WERI-Rb-1 (cell line): ENCODE measurements at regions not wholly inside any gene's neighbourhood (a gene's known extent, or its start where the extent isn't known, plus 50 kb on each side); places are given as distances from the start of the nearest gene placed in this dataset.
"Not testable (repeated sequence)": the region's sequence is repeated elsewhere in the genome, so short reads cannot be mapped to it uniquely, and the experiment has no call there.

Experiments used
- DNase-seq: peaks from one replicate; pipeline ENCODE4 v3.0.0-alpha.2; 2020
- H3K27ac ChIP-seq: fragments of 250-450 bp; sonication (Bioruptor Pico); 2 replicates; pipeline ENCODE4 v1.5.1; 2020; ENCODE audit warnings: mild to moderate bottlenecking, moderate library complexity
- H3K27me3 ChIP-seq: fragments of 250-450 bp; sonication (Bioruptor Pico); 2 replicates; pipeline ENCODE4 v1.5.1; 2021; ENCODE audit warnings: mild to moderate bottlenecking, low read depth, moderate library complexity; ENCODE audit not compliant: insufficient read depth, severe bottlenecking
- H3K36me3 ChIP-seq: fragments of 250-450 bp; sonication (Bioruptor Pico); 2 replicates; pipeline ENCODE4 v1.5.1; 2020; ENCODE audit warnings: mild to moderate bottlenecking, moderate library complexity
- H3K4me3 ChIP-seq: 2 replicates; pipeline ENCODE4 v1.5.1; 2011; ENCODE audit warnings: low read depth, mild to moderate bottlenecking, control low read depth, low read length
- H3K9me3 ChIP-seq: fragments of 250-450 bp; sonication (Bioruptor Pico); 2 replicates; pipeline ENCODE4 v1.5.1; 2021; ENCODE audit warnings: mild to moderate bottlenecking, moderate library complexity; ENCODE audit not compliant: severe bottlenecking
- CTCF ChIP-seq: IDR thresholded peaks from 2 replicates; pipeline ENCODE4 v1.5.1; 2011; ENCODE audit warnings: low read depth, mild to moderate bottlenecking, control low read depth, inconsistent platforms, low read length

- TF ChIP-seq CTCF, result no peak
- Histone ChIP-seq H3K4me3 (no peak overlapping the region), H3K27me3 (no peaks in the 10 kb centered on the region), H3K27ac (no peak overlapping the region), H3K9me3 (no peaks in the 10 kb centered on the region), H3K36me3 (no peaks in the 10 kb centered on the region)
- DNase-seq, result no peak
These were observed 860.3 kb upstream of the NDST4 start for GRCh38 chr4:115973768-115974167.

- no peaks in the 10 kb centered on the region for H3K36me3 ChIP-seq
- no peaks in the 10 kb centered on the region for H3K9me3 ChIP-seq
- H3K4me3 ChIP-seq, result no peak overlapping the region
- no peaks in the 10 kb centered on the region for H3K27me3 ChIP-seq
- H3K27ac ChIP-seq, result no peak overlapping the region
- no peak for TF ChIP-seq CTCF
- no peak for DNase-seq
These were observed 859.5 kb upstream of the NDST4 start for GRCh38 chr4:115972967-115973366.

- Histone ChIP-seq H3K27me3 (no peaks in the 10 kb centered on the region), H3K4me3 (no peak overlapping the region), H3K36me3 (no peaks in the 10 kb centered on the region), H3K27ac (no peak overlapping the region), H3K9me3 (no peaks in the 10 kb centered on the region)
- TF ChIP-seq CTCF, result no peak
- DNase-seq, result no peak
These were observed 857.4 kb upstream of the NDST4 start for GRCh38 chr4:115970859-115971258.

DNA sequence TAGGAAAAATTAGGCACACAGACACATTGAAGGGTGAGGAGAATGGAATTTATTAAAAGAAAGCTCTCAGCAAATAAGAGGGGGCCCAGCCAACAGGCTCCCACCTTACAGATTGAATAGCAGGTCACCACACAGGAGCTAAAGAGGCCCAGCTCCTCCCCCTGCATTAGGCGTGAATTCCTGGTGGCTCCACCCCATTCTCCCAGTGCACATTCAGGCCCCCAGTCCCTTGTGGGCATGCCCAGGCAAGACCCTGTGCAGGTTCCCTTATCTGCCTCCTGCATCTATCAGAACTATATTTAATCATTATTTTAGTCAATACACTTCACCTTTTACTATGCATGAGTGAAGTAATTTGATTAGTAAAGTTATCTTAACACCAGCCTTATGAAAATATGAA is 856.3 kb upstream of the NDST4 start:
- H3K27ac ChIP-seq, result no peak overlapping the region
- TF ChIP-seq CTCF, result no peak
- no peak overlapping the region for H3K4me3 ChIP-seq
- H3K9me3 ChIP-seq, result no peaks in the 10 kb centered on the region
- H3K36me3 ChIP-seq, result no peaks in the 10 kb centered on the region
- no peaks in the 10 kb centered on the region for H3K27me3 ChIP-seq
- DNase-seq, result peak; percentile 35

GRCh38 chr4:115965588-115965987 is 852.2 kb upstream of the NDST4 start:
- Histone ChIP-seq H3K27ac (no peak overlapping the region), H3K4me3 (no peak overlapping the region), H3K27me3 (no peaks in the 10 kb centered on the region), H3K9me3 (no peaks in the 10 kb centered on the region), H3K36me3 (no peaks in the 10 kb centered on the region)
- DNase-seq, result no peak
- TF ChIP-seq CTCF, result no peak

- H3K9me3 ChIP-seq, H3K36me3 ChIP-seq, H3K4me3 ChIP-seq, H3K27me3 ChIP-seq, DNase-seq, H3K27ac ChIP-seq: not testable (repeated sequence)
These were observed 842.8 kb upstream of the NDST4 start for GRCh38 chr4:115956054-115956796.
